ENCODE measurements at regions not wholly inside any gene's neighbourhood (a gene's known extent, or its start where the extent isn't known, plus 50 kb on each side); places are given as distances from the start of the nearest gene placed in this dataset.

GRCh38 chr14:57068511-57068910, 200.2 kb downstream of the EXOC5 start:
- H3F3A ChIP-seq (ENCODE audit: low read depth), result peaks cover 44% of the 10 kb centered on the region
- peak; percentile 63 for DNase-seq (ENCODE audit: low spot score)
- H3K79me2 ChIP-seq (ENCODE audit: low read depth), result no peaks in the 10 kb centered on the region
- no peak overlapping the region for H2AFZ ChIP-seq (replicated peaks)
- peak overlapping the region; percentile 75 for H3K27ac Mint-ChIP-seq
- H3K36me3 ChIP-seq, result no peaks in the 10 kb centered on the region
- H3K4me2 ChIP-seq, result peak overlapping the region; percentile 46
- TF ChIP-seq EZH2phosphoT487 (IDR thresholded peaks at IDR 0.05) (no peak), CTCF (IDR thresholded peaks at IDR 0.05) (no peak), EZH2 (IDR thresholded peaks at IDR 0.05) (no peak)
- H3K4me1 ChIP-seq, result peaks cover 59% of the 10 kb centered on the region
- no peaks in the 10 kb centered on the region for H3K36me3 Mint-ChIP-seq
- H3K27me3 Mint-ChIP-seq (ENCODE audit: insufficient read depth, low read depth), result peaks cover 2% of the 10 kb centered on the region
- no peaks in the 10 kb centered on the region for H3K9me3 Mint-ChIP-seq
- H3K4me3 ChIP-seq, result no peak overlapping the region
- H3K9me3 ChIP-seq (ENCODE audit: low read depth), result no peaks in the 10 kb centered on the region
- H4K20me1 ChIP-seq (ENCODE audit: low read depth), result peaks cover 17% of the 10 kb centered on the region
- H3K9ac ChIP-seq, result no peak overlapping the region
- peaks cover 60% of the 10 kb centered on the region for H3K4me1 Mint-ChIP-seq
- H3K4me3 Mint-ChIP-seq, result peak overlapping the region; percentile 46
- no peak overlapping the region for H3K27ac ChIP-seq
- H3K27me3 ChIP-seq, result peaks cover 11% of the 10 kb centered on the region

GRCh38 chr14:57066887-57067513, 201.7 kb downstream of the EXOC5 start:
- Mint-ChIP-seq H3K4me1 (peaks cover 62% of the 10 kb centered on the region), H3K9me3 (no peaks in the 10 kb centered on the region), H3K27ac (peak overlapping the region; percentile 61), H3K36me3 (no peaks in the 10 kb centered on the region), H3K4me3 (no peak overlapping the region), H3K27me3 (ENCODE audit: insufficient read depth, low read depth) (peaks cover 2% of the 10 kb centered on the region)
- no peak overlapping the region for H3K9ac ChIP-seq
- peaks cover 13% of the 10 kb centered on the region for H4K20me1 ChIP-seq (ENCODE audit: low read depth)
- TF ChIP-seq EZH2phosphoT487 (IDR thresholded peaks at IDR 0.05), result no peak
- no peak for TF ChIP-seq EZH2 (IDR thresholded peaks at IDR 0.05)
- peak; percentile 93 for TF ChIP-seq CTCF (IDR thresholded peaks at IDR 0.05)
- no peak overlapping the region for H2AFZ ChIP-seq (replicated peaks)
- H3K27ac ChIP-seq, result no peak overlapping the region
- H3K27me3 ChIP-seq, result no peaks in the 10 kb centered on the region
- no peaks in the 10 kb centered on the region for H3K9me3 ChIP-seq (ENCODE audit: low read depth)
- no peak overlapping the region for H3K4me2 ChIP-seq
- H3K36me3 ChIP-seq, result no peaks in the 10 kb centered on the region
- H3K79me2 ChIP-seq (ENCODE audit: low read depth), result no peaks in the 10 kb centered on the region
- peak; percentile 82 for DNase-seq (ENCODE audit: low spot score)
- H3K4me3 ChIP-seq, result no peak overlapping the region
- H3F3A ChIP-seq (ENCODE audit: low read depth), result peaks cover 37% of the 10 kb centered on the region
- peaks cover 53% of the 10 kb centered on the region for H3K4me1 ChIP-seq

- no peak overlapping the region for H3K9ac ChIP-seq
- no peaks in the 10 kb centered on the region for H3K9me3 ChIP-seq (ENCODE audit: low read depth)
- no peaks in the 10 kb centered on the region for H3K27me3 ChIP-seq
- no peak overlapping the region for H3K4me3 Mint-ChIP-seq
- peaks cover 2% of the 10 kb centered on the region for H3K27me3 Mint-ChIP-seq (ENCODE audit: insufficient read depth, low read depth)
- TF ChIP-seq EZH2phosphoT487 (IDR thresholded peaks at IDR 0.05) (no peak), EZH2 (IDR thresholded peaks at IDR 0.05) (no peak), CTCF (IDR thresholded peaks at IDR 0.05) (no peak)
- no peaks in the 10 kb centered on the region for H3K9me3 Mint-ChIP-seq
- no peak overlapping the region for H3K27ac Mint-ChIP-seq
- peaks cover 53% of the 10 kb centered on the region for H3K4me1 ChIP-seq
- H3K4me1 Mint-ChIP-seq, result peaks cover 63% of the 10 kb centered on the region
- no peak overlapping the region for H2AFZ ChIP-seq (replicated peaks)
- no peak overlapping the region for H3K4me3 ChIP-seq
- H3K36me3 ChIP-seq, result no peaks in the 10 kb centered on the region
- DNase-seq (ENCODE audit: low spot score), result no peak
- H3K4me2 ChIP-seq, result no peak overlapping the region
- H3K27ac ChIP-seq, result no peak overlapping the region
- peaks cover 34% of the 10 kb centered on the region for H3F3A ChIP-seq (ENCODE audit: low read depth)
- no peaks in the 10 kb centered on the region for H3K36me3 Mint-ChIP-seq
- H4K20me1 ChIP-seq (ENCODE audit: low read depth), result peaks cover 8% of the 10 kb centered on the region
- no peaks in the 10 kb centered on the region for H3K79me2 ChIP-seq (ENCODE audit: low read depth)
These were observed 202.2 kb downstream of the EXOC5 start for GRCh38 chr14:57066463-57066862.

Data from neural progenitor cell (in vitro differentiated cells).